KG1 (cell line): ENCODE measurements at regions not wholly inside any gene's neighbourhood (a gene's known extent, or its start where the extent isn't known, plus 50 kb on each side); places are given as distances from the start of the nearest gene placed in this dataset.

Experiments used
- DNase-seq: peaks from one replicate; lab custom pipeline; 2025; lab: John Stamatoyannopoulos, UW

DNA sequence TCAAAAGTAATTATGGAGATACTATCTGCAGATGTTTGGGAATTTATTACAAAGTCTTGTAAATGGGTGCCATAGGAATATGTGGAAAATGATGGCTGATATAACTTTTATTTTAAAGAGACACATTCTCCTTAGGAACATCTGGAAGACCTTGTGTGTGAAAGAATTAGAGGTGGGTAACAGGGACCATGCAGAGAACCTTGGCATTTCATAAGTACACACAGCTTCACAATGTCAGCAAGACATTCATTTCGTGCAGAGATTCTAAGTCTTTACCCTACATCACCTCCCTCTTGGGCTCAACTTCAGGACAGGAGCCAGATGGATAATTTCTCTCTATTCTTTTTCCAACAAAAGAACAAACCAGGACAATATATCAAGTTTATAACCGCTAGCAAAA is 458.1 kb upstream of the INTU start:
- DNase-seq = no peak

DNA sequence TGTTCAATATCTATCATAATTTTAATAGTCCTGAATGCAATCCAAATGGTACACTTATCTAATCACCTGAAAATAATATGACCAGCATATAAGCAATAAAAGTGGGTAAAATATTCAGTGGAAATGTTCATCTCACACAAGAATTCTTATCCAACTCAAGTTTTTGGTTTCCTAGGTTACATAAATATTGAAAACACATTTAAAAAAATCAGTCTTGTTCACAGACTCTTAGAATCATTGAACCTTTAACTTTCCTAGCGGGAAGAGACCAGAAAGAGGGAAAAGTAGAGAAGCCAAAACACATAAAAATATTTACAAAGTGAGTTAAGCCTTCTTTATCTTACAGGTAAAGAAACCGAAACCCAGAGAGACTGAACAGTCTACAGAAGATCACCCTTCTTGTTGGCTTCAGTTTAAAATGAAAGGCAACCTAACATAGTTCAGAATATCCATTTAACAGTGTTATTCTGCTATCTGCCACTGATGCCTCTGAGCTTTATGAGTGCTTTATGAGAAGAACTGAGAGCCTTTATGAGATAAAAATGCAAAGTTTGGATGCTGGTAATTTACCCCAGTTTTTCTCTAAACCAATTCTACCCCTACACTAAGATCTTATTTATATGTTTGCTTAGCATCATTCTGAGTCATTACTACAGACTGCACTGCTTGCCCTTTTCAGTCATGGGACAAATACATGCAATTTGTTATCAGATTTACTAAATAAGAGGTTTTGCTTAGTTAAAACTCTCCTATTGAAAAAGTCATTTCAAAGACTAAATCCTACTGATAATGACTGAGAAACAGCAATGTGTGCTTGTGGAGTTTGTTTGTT is 453.3 kb upstream of the INTU start:
- DNase-seq = no peak

DNA sequence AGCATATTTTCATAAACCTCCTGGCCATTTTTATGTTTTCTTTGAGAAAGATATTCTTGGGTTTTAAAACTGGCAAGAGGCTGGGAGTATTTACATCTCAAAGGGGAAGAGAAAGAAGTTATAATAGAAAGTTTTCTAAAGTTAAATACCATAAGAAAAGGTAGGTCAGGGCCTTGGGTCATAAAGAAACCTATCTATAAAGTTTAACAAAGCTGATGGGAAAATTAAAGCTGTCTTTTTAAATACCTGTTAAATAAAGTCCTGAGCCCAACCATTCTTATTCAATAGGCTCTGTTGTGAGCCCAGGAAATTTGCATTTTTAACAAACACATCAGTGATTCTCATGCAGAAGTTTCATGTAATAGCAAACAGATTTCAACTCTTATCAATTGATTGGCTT is 451.8 kb upstream of the INTU start:
- no peak for DNase-seq

DNA sequence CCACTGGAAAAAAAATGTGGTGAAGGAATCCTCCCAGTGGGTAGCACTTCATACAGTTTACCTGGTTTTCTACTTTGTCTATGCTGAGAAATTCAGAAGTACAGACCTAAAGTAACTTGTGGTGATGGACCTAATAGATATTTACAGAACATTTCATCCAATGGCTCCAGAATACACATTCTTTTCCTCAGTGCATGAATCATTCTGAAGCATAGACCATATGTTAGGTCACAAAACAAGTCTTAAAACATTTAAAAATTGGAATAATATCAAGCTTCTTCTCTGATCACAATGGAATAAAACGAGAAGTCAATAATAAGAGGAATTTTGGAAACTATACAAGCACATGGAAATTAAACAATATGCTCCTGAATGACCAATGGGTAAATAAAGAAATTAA is 450.1 kb upstream of the INTU start:
- DNase-seq = no peak

DNA sequence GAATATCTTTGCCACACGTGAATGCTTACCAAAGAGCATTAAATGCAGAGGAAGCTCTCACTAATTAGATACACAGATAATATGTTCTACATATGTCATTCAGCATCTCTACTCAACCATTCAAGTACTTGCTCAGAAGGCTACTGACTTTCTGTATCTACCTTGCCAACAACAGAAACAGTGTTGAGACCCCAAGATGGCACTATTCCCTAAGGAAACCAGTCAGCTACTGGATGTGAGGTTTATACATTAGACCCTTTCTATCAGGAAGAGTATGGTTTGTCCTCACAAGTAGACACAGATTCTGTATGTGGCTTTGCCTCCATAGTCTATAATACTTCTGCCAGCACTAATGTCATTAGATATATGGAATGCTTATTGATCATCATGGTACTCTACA is 443.9 kb upstream of the INTU start:
- DNase-seq = no peak

DNA sequence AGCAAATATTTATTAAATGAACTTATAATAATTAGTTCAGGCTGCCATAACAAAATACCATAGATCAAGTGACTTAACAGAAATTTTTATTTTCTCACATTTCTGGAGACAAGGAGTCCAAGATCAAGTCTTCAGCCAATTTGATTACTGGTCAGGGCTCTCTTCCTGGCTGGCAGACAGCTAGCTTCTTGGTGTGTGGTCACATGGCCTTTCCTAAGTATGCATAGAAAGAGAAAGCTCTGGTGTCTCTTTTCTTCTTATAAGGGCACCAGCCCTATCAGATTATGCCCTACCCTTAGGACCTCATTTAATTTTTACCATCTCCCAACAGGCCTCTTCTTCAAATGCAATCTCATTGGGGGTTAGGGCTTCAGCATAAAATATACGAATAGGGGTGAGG is 438.5 kb upstream of the INTU start:
- no peak for DNase-seq

DNA sequence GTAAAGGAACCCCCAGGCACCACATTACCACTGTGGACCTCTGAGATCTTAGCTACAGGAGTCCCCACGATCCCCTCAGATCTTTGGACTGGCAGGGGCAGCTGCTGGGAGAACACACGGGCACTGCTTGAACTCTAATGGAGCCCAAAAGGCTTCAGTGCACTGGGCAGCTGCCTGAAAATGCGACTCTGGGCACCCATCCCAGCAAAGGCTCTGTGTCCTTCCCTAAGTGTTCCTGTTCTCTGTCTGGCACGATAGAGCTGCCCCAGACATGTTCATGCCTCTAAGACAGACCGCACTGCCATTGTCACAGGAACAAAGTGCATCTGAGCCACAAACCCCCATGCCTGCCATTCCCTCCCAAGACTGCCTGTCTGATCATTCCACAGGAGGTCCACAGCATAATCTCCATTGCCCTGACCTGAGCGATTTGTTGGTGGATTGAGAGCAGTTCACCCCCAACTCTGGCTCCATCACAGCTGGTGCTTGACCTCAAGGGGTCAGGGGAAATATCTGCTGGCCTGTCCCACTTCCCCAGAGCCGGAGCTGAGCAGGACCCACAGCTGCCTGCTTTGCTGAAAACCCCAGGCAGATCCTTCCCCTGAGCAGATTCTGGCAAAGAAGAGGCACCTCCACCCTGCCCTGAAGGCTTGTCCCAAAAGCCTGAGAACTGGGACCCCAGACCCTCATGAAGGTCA is 436.0 kb upstream of the INTU start:
- no peak for DNase-seq

DNA sequence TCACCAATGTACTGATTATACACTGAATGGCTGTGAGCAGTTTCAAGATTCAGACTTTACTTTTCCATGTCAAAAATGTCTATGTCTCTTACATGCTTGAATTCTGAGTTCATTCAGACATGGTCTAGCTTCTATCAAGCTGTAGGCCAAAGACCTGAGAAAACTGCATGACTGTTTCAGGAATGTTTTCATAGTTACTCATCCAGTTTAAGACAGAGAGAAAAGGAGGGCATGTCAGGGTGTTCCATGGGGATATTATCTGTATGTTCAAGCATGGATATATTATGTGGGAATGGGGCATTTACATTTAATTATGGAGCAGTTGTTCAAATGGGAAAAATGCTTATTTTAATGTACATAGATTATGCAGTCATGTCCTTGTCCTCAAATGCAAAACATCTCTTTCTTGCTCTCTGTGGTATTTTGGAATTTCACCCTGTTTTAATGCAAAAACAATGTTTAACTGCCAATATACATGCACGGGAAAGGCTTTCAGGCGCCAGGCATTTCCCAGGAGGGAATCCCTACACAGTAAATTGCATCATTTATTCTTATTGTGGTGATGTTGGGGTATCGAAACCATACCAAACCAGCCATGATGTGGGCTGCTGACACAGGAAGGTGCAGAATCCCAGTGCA is 429.1 kb upstream of the INTU start:
- DNase-seq = no peak

DNA sequence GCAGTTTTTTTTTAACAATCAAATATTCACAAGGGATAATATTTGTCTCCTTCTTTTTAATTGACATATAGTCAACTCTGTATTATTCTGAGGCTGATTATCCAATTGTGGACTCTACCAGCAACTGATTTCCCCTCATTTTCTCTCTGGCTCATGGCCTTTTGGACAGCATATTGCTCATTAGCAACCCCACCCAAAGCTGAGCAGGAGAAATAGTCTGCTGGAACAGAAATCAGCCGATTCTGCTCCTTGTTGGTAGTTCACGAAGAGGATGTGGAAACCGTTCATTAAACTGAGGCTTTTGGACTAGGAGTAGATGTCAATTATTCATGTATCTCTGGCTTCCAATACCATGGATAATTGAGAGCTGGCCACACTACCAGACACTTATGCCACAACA is 428.4 kb upstream of the INTU start:
- DNase-seq = no peak

DNA sequence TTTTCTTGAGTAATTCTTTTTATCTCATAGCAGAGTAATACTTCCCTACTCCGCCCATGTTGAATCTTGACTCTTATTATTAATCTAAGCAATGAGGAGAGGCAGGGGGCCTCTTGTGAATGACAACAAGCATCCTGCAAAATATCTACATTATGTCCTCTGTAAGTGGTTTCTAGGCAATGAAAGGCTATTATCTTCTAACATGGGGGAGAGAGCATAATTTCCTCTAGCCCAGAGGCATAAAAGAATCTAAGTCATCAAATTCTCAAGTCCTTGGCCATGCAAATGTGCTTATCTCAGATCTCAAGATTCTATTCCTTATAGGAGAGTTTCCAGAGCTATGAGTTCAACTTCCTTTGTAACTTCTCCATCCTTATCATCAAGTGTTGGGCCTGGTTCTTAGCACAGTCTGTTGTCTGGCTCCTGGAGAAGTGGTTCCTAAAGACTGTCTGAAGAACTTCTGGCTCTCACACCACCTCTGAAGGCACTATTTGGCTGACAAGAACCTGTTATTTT is 423.1 kb upstream of the INTU start:
- DNase-seq = no peak

DNA sequence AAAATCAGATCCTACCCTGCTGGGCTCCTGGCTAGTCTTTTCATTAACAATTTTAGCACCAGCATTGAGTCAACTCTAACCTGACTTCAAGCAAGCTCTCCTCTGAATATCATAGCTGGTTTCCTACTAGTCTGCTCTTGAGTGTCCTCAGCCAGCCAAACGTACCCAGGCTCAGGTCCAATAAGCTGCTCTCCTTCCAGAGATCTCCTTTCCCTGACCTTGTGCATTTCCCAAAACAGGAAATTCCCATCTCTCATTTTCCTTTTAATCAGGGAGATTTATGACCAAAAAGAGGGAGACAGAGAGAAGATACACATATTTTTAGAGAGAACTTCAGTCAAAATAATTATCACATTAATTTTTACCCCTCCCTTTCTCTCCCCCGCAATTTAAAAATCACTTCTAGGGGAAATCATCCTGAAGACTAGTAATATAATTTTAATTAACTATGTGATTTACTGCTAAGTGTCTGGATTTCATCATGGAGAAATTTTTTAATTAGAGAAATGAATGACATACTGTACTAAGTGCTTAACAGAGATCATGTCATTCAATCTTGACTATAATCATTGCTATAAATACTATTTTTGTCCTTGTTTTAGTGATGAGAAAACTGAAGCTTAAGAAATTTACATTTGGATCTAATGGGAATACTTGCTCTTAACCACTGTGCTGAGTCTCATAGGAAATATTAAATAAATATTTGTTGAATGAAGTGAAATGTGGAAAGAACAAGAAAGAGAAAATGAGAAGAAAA is 421.7 kb upstream of the INTU start:
- DNase-seq = no peak

DNA sequence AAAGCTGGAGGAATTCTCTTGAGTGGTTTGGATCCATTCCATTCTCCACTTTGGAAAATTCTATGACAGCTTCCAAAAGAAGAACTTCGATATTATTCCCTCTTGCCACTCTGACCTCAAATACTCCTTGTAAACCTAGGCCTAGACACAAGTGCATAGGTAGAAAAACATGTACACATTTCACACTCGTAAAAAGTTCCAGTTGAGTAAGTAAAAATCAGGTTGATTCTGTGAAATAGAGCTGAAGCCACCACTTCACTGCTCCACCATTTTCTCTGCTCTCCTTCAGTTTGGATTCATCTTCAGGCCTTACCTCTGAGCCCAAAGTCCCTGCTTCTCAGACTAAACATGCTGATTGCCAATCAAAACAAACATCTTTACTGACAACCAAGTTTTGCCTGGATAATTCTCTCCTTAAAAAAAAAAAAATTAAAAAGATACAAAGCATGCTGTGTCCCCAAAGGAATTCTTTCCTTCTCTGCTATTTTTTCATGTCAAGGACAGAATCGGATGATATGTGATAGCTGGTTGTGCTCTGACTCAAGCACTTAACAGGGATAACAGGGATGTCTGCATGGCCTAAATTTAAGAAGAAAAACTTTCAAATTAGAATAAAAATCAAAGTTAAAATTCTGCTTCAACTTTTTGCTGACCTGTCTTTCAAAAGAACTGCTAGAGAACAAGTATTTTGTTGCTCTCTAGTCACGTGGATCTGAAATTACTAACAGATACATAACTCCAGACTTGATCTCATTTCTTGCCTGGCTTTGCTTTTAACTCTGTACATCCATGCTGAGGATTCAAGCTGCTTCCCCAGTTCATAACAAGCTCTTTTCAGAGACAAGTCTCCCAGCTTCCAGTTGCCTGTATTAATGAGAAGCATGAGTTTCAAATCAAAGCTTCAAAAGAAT is 420.9 kb upstream of the INTU start:
- DNase-seq = no peak

DNA sequence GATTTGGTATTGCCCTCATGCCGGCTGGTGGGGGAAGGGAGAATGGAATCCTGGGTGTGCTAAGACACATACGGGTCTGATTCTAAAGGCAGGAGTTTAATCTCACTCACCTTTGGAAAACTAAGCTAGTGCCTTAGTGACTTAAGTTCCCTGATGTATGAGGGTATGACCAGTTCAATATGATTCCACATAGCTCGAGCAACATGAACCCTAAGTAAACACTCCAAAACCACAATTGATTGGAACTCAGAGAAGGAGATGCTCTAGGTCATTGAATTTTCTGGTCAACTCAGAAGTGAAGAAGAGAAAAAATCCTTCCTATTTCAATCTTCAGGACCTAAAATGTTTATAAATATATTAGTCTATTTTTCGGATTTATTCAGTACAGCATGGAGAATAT is 420.1 kb upstream of the INTU start:
- DNase-seq = no peak

DNA sequence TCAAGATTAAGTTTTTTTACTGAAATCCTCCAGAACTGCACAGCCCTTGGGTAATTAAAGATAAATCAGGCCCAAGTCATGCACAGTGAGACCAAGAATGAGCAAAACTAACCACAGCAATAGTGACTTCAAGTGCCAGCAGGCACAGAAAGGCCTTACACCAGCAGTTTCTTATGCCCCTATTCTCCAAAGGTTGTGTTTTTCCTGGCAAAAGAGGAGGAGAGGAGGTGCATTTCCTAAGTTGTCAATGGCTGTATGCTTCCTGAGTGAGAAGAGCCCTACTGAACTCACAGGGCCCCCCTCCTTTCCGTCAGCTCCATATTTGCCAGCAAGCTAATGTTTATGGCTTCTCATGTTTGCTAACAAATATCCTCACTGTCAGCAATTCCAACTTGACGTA is 418.7 kb upstream of the INTU start:
- DNase-seq = no peak

DNA sequence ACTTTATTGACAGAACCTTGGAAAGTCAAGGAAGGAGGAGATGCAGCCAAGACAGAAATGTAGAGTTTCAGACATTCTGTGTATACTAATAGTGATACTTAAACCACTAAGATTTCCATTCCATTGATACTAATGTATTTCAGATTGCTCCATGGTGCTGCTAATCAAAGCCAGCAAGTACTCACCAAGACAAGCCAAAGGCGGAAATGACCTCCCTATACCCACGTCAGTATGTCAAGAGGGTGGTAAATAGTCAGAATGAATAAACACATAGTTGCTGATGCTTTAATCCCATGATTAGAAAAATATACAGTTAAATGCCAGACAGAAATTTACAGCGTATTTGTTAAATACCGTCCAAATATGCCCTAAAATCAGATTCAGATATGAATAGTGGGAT is 417.8 kb upstream of the INTU start:
- no peak for DNase-seq

DNA sequence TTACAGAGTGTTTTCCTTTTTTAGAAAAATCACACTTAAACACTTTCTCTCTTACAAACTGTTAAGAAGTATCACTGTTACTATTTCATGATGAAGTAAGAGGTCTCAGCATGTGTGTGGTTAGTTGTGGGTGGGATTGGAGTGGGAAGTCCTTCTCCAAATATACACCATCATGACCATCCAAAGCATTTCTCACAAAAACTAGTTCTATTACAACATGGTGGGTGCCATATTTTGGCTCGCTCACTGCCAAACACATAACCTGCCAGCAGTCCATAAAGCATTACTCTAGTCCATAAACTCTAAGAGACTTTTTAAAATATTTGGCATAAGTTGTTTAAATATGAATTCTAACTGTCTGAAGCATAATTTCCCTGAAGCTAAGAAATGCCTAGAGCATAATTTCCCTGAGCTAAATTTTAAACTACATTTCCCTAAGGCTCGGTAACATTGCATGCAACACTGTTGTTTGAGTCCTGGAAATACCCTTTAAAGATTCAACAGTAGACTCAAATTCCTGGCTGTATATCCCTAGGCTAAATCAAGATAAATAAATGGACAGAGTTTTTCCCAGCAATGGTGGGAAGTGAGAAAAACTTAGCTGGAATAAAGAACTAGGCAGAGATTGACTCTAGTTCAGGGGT is 415.0 kb upstream of the INTU start:
- no peak for DNase-seq

DNA sequence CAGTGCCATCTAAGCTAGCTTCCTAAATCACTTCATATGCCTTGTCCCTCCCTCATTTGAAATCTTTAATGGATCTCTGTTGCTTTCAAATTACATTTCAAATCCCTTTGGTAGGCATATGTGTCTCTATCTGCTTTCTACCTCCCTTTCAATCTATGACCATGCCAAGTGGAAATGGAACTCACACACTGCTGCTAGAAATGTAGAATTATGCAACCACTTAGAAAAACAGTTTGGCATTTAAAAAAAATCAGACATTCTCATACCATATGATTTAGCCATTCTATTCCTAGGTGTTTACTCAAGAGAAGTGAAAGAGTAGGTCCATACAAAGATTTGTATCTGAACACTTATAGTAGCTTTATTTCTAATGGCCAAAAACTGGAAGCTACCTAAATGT is 413.5 kb upstream of the INTU start:
- DNase-seq = no peak

DNA sequence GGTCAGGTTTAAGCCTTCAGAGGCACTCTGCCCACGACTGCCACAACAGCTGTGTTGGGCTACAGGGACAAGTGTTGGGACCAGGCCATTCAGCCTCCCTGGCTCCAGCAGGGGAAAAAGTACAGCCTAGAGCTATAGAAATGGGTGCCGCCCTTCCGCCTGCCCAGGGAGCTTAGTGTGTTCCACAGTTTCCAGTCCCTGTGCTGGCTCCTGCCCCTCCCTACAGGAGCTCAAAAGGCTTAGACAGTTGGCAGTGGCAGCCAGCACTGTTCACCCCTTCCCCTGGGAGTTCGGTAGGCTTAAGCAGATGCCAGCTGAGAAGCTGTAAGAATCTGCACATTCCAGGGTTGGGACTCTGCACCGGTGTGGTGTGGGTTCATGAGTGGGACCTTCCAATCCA is 408.2 kb upstream of the INTU start:
- DNase-seq = no peak

DNA sequence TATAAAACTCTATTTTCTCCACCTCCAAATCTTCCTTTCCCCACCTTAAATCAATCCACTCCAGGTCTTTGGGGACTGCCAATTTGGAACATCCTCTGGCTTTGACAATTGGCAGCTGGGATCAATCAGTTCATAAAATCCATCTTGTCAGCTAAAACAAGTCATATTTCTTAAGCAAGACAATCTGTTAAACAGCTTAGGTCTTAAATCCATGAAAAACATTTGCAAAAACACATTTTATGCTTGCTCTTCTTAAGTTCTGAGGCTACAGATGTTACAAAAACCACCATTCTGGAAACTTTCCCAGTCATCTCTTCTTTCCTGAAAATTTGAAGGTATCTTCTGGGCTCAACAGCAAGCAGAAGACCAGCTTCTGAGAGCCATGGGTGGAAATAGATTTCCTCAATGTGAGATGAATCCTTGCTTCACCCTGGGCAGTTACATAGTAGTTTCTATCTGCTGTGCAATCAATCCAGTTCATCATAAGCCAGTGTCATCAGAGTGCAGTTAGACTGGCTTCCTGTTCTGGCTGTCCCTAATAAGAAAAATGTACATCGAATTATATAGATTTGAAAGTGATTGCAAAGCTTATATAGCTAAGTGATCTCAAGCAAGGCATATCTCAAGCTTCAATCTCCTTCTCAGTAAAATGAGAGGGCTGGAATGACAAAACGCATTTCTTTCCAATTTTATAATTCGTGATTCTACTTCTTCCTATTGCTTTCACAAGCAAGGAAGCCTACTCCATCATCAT is 402.7 kb upstream of the INTU start:
- DNase-seq = no peak

DNA sequence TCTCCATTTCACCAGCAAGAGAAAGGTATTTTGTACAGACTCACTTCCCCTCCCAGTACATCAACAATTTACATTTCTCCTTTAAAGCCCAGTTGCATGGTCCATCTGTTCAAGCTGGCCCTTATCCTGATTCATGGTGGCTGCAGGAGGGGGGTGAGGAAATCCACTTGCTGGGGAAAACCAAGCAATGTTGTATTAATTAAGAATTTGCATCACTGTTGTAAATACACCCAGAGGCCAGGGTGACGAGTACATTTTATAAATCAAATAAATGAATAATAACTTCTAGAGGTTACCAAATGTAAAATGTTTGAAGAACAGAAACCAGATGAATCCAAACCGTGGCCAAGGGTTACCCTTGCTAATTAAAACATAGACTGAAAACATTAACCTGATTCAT is 395.9 kb upstream of the INTU start:
- no peak for DNase-seq
